GM12892 (cell line): ENCODE measurements at regions not wholly inside any gene's neighbourhood (a gene's known extent, or its start where the extent isn't known, plus 50 kb on each side); places are given as distances from the start of the nearest gene placed in this dataset.

Experiments used
- DNase-seq: peaks from one replicate; pipeline ENCODE4 v3.0.0; 2011; ENCODE audit not compliant: insufficient read length
- FAIRE-seq: peaks from 2 replicates; lab custom pipeline; 2011; peaks lifted over from hg19 to GRCh38; lab: Jason Lieb, UNC
- POLR2A ChIP-seq: IDR thresholded peaks from 2 replicates; pipeline ENCODE4 v1.6.1; 2011; ENCODE audit warnings: low read depth, low read length, control low read depth
- POLR2AphosphoS5 ChIP-seq: IDR thresholded peaks from 2 replicates; pipeline ENCODE4 v1.6.1; 2011; ENCODE audit warnings: low read depth, low read length, control low read depth
- TAF1 ChIP-seq: IDR thresholded peaks from 2 replicates; pipeline ENCODE4 v1.6.1; 2011; ENCODE audit warnings: low read depth, mild to moderate bottlenecking, control low read depth, low read length, borderline replicate concordance

DNA sequence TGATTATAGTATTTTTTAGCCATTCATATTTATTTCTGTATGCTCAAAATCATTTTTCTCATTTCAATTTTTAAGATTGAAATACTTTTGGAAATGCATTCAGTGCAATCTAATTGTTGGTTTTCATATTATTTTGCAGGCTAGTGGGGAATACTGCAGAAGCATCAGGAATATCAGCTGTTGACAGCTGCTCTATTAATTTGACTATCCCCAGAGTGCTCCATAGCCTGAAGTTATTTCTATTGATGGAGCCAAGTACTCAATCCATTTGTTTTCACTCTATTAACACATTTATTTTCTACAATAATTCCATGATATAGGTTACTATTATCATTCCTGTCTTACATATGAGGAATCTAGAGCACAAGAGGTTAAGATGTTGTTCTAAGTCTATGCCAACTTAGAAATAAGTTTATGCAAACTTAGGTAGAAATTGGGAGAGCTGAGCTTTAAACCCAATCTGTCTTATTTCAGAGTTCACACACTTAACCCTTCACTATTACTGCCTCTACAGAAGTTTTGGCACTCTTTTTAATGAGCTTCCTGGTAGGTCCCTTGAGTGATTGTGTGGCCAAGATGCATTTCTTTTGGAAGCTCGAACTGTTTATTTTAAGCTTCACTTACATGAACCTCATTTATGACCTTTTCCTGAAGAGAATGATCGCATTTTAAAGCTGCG lies 65.6 kb upstream of the PCDH18 start:
- FAIRE-seq: no peak
- DNase-seq: no peak
- no peak for TF ChIP-seq TAF1
- no peak for TF ChIP-seq POLR2AphosphoS5
- TF ChIP-seq POLR2A: no peak

DNA sequence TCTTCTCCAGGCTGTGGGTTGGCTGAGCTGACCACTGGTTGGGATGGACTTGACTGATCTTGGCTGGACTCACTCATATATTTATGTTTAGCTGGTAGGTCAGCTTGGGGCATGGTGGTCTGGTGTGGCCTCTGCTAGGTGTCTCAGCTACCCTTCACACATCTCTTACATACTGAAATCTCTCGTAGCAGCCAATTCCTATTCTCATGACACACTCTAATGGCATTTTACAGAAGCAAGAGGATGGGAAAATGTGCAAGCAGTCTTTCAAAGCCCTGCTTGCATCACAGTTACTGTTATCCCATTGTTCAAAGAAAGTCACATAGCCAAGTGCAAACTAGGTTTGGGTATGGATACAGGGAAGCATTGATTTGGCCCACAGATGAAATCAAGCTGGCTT lies 55.5 kb upstream of the PCDH18 start:
- FAIRE-seq (no peak), DNase-seq (no peak)
- TF ChIP-seq TAF1: no peak
- no peak for TF ChIP-seq POLR2A
- TF ChIP-seq POLR2AphosphoS5: no peak

DNA sequence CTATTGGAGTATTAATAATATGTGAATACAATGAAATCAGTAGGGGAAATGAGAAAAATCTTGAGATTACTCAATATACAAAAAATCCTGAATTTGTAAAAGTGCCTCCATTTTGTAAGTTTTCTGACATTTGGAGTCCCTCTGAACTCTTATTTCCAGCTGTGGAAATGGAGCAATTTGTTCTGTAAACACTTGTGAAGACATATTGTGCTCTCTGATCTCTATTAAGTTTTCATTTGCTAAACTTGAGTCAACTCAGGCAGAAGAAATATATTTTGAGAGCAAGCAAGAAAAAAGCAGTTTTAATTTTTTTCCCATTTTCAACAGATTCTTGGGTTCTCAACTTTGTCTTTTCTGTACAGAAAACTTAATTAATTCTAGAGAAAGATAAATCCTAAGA lies 51.4 kb upstream of the PCDH18 start:
- TF ChIP-seq POLR2A (no peak), TAF1 (no peak), POLR2AphosphoS5 (no peak)
- DNase-seq: no peak
- FAIRE-seq: no peak
